ENCODE measurements at regions not wholly inside any gene's neighbourhood (a gene's known extent, or its start where the extent isn't known, plus 50 kb on each side); places are given as distances from the start of the nearest gene placed in this dataset.

DNA sequence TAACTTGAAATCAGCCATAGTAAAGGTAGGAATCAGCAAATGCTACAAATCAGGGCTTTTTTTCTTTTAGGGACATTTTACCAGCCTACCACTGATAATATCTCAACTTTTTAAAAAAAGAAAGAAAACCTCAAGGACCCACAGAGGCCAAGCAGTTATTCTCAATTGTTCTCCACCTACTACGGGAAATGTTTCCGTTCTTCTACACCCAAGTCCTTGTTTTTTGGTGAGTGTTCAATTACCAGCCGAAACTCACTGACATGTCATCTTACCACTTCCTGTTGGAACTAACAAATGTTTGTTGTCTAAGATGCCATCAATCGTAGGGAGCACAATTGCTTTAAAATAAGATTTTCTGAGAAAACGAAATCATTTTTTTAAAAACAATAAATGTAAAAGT is 50.2 kb upstream of the CDK1 start:
- H3K9me3 ChIP-seq (replicated peaks), result no peaks in the 10 kb centered on the region
- DNase-seq, result no peak
- H3K27me3 ChIP-seq (ENCODE audit: low read depth), result peaks cover 59% of the 10 kb centered on the region
- no peak overlapping the region for H3K27ac ChIP-seq (replicated peaks)
- no peak overlapping the region for H3K4me3 ChIP-seq
- intact Hi-C loops (cut with micrococcal nuclease), result no loop called here
- TF ChIP-seq, protein P1, sequence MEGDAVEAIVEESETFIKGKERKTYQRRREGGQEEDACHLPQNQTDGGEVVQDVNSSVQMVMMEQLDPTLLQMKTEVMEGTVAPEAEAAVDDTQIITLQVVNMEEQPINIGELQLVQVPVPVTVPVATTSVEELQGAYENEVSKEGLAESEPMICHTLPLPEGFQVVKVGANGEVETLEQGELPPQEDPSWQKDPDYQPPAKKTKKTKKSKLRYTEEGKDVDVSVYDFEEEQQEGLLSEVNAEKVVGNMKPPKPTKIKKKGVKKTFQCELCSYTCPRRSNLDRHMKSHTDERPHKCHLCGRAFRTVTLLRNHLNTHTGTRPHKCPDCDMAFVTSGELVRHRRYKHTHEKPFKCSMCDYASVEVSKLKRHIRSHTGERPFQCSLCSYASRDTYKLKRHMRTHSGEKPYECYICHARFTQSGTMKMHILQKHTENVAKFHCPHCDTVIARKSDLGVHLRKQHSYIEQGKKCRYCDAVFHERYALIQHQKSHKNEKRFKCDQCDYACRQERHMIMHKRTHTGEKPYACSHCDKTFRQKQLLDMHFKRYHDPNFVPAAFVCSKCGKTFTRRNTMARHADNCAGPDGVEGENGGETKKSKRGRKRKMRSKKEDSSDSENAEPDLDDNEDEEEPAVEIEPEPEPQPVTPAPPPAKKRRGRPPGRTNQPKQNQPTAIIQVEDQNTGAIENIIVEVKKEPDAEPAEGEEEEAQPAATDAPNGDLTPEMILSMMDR (IDR thresholded peaks at IDR 0.05; ENCODE audit: borderline replicate concordance), result no peak
- peaks cover 7% of the 10 kb centered on the region for H3K4me1 ChIP-seq
- no peaks in the 10 kb centered on the region for H3K36me3 ChIP-seq

DNA sequence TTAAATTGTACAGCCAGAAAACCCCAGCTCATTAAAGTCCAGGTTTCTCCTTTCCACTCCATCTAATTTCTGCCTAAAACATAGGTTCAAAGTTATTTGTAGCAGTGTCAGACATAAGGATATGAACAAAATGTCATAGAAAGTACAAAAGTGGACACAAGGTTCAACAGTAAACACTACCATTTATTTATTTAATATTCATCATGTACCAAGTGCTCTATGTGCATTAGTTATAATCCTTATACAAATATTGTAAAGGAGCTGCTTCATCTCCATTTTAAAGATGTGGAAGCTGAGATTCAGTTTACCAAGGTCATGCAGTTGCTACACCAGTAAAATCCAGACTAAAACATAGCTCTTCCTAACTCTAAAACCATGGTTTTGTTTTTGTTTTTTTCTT is 52.0 kb upstream of the CDK1 start:
- intact Hi-C loops (cut with micrococcal nuclease), result no loop called here
- H3K27me3 ChIP-seq (ENCODE audit: low read depth), result peaks cover 41% of the 10 kb centered on the region
- no peak overlapping the region for H3K27ac ChIP-seq (replicated peaks)
- no peaks in the 10 kb centered on the region for H3K9me3 ChIP-seq (replicated peaks)
- TF ChIP-seq, protein P1 (IDR thresholded peaks at IDR 0.05; ENCODE audit: borderline replicate concordance), result no peak
- no peak for DNase-seq
- H3K4me1 ChIP-seq, result no peaks in the 10 kb centered on the region
- no peak overlapping the region for H3K4me3 ChIP-seq
- H3K36me3 ChIP-seq, result no peaks in the 10 kb centered on the region

DNA sequence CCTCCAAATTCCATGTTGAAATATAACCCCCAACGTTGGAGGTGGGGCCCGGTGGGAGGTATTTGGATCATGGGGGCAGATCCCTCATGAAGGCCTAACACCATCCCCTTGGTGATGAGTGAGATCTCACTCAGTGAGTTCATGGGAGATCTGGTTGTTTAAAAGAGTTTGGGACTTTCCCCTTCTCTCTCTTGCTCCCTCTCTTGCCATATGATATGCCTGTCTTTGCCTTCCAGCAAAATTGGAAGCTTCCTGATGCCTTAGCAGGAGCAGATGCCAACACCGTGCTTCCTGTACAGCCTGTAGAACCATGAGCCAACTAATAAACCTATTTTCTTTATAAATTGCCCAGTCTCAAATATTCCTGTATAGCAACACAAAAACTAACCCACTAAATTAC is 55.7 kb upstream of the CDK1 start:
- H3K4me1 ChIP-seq, result no peaks in the 10 kb centered on the region
- DNase-seq, result no peak
- intact Hi-C loops (cut with micrococcal nuclease), result no loop called here
- H3K27me3 ChIP-seq (ENCODE audit: low read depth), result peaks cover 23% of the 10 kb centered on the region
- H3K4me3 ChIP-seq, result no peak overlapping the region
- H3K36me3 ChIP-seq, result no peaks in the 10 kb centered on the region
- TF ChIP-seq, protein P1 (IDR thresholded peaks at IDR 0.05; ENCODE audit: borderline replicate concordance), result no peak
- no peaks in the 10 kb centered on the region for H3K9me3 ChIP-seq (replicated peaks)
- no peak overlapping the region for H3K27ac ChIP-seq (replicated peaks)

DNA sequence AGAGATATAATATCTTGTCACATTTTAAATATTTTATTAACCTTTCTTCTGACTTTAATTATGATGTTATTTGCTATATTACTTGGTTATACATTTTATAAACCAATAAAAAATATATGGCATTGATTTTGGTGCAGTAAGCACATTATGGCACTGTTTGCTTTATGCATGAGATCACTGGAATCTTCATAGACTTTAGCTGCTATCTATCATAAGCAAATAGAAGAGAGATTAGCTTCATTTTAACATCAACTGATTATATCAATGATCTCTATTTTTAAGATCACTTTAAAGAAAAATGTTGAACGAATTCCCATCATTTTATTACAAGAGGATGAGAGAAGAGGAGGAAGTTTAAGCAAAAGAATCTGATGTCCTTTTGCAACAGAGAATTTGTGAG is 58.6 kb upstream of the CDK1 start:
- no peaks in the 10 kb centered on the region for H3K9me3 ChIP-seq (replicated peaks)
- H3K27me3 ChIP-seq (ENCODE audit: low read depth), result peaks cover 1% of the 10 kb centered on the region
- no peak overlapping the region for H3K4me3 ChIP-seq
- DNase-seq, result no peak
- no peaks in the 10 kb centered on the region for H3K36me3 ChIP-seq
- no peak overlapping the region for H3K27ac ChIP-seq (replicated peaks)
- no peaks in the 10 kb centered on the region for H3K4me1 ChIP-seq
- TF ChIP-seq, protein P1 (IDR thresholded peaks at IDR 0.05; ENCODE audit: borderline replicate concordance), result no peak
- intact Hi-C loops (cut with micrococcal nuclease), result no loop called here

DNA sequence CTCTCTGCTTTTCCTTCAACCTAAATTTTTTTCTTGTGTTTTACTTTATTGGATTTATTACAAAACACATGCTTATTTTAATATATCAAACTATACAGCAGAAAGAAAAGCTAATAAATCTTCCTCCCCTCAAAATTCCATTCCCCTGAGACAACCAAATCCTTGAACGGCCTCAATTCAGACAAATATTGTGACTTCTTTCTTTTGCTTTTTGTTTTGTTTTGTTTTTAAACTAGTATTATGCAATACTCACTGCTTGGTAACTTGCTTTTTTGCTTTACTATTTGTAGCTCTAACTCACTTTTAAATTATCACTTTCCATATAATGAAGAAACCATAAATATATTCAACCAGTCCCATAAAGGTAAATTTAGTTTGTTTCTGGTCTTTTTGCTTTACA is 59.4 kb upstream of the CDK1 start:
- intact Hi-C loops (cut with micrococcal nuclease), result no loop called here
- no peak for DNase-seq
- Histone ChIP-seq H3K27me3 (ENCODE audit: low read depth) (no peaks in the 10 kb centered on the region), H3K27ac (replicated peaks) (no peak overlapping the region), H3K4me3 (no peak overlapping the region), H3K4me1 (no peaks in the 10 kb centered on the region), H3K9me3 (replicated peaks) (no peaks in the 10 kb centered on the region), H3K36me3 (no peaks in the 10 kb centered on the region)
- TF ChIP-seq, protein P1 (IDR thresholded peaks at IDR 0.05; ENCODE audit: borderline replicate concordance), result no peak

DNA sequence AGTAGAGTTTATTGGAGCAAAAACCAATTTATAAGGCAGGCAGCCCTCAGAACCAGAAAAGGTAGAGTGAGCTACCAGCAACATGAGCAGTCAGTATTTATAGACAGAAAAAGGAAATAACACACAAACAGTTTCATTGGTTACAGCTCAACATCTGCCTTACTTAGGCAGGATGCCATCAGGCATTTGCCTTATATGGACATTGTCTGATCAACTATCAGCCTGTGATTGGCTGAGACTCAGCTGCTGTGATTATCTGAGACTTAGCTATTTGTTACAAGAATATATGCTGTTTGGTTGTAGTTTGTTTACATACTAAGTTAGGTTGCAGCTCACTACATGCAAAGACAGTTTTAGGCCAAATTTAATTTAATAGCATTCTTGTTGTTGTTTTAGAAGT is 60.4 kb upstream of the CDK1 start:
- DNase-seq, result no peak
- H3K27ac ChIP-seq (replicated peaks), result no peak overlapping the region
- intact Hi-C loops (cut with micrococcal nuclease), result no loop called here
- no peaks in the 10 kb centered on the region for H3K27me3 ChIP-seq (ENCODE audit: low read depth)
- no peak overlapping the region for H3K4me3 ChIP-seq
- TF ChIP-seq, protein P1 (IDR thresholded peaks at IDR 0.05; ENCODE audit: borderline replicate concordance), result no peak
- H3K4me1 ChIP-seq, result no peaks in the 10 kb centered on the region
- no peaks in the 10 kb centered on the region for H3K9me3 ChIP-seq (replicated peaks)
- H3K36me3 ChIP-seq, result no peaks in the 10 kb centered on the region
